HG03575 (cell line): ENCODE measurements at regions not wholly inside any gene's neighbourhood (a gene's known extent, or its start where the extent isn't known, plus 50 kb on each side); places are given as distances from the start of the nearest gene placed in this dataset.

Source experiments
- ATAC-seq: cut with Tn5 transposase; IDR thresholded peaks from one replicate; pipeline ENCODE4 v1.9.1; 2021; ENCODE audit not compliant: unreplicated experiment, insufficient number of reproducible peaks, low FRiP score; ENCODE audit errors: extremely low read depth

DNA sequence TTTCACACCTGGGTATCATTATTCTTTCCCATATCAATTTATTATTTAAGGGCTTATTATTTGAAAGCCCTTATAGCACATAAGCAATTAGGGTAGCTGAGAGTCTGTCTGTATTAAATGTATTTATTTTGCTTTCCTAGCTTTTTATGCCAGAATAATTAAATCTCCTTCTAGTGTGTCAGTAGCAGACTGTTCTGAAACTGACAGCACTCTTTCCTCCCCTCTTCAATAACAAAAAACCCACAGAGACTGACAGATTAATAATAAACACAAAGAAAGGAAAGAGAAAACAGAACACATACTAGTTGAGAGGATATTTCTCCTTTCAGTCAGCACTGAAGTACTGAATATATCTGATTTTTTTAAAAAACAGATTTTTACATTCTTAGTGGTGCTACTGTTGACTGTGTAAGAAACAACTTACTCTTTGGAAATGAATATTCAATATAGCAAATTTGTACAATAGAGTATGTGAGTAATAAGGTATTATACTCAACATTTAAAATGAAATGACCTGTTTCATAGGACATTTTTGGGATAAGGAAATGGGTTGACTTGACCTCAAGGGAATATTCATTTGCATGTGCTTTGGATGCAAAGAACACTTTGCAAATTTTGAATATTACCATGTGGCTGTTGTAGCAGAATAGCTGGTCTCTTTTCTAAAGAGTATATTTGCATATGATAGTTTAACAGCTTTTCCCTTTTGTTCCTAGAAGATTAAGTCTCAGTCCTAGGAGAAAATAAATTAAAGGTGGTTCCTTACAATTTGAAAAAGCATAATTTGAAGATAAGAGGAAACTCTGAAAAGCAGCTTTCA, 208.3 kb downstream of the SPATA31D1 start:
- ATAC-seq: no peak

DNA sequence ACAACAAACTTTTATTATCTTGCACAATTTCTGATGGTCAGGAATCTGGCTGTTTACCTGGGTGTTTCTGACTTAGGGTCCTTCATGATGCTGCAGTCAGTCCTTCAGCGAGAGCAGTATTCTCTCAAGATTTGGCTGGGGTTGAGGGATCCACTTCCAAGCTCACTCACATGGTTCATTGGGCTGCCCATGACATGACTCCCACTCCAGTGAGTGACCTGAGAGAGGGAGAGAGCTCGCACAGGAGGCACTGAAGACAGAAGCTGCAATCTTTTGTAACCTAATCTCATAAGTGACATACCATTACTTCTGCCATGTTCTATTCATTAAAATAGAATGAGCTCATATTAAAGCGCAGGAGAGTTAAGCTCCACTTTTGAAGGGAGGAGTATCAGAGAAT, 212.6 kb downstream of the SPATA31D1 start:
- no peak for ATAC-seq

DNA sequence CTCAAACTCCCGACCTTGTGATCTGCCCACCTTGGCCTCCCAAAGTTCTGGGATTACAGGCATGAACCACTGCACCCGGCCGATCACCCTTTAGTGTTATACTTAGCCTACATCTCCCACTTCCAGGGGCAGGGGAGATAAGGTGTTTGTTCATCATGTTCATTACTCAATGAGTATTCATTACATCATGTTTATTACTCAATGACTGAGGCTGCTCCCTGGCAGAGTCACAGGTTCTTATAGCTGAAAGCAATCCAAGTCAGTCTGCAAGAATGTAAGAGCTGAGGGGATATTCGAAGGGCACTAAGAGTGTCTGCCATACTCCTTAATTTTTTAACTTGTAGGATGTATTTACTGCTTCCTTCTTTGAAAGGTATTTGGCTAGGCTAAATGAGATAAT, 214.2 kb downstream of the SPATA31D1 start:
- no peak for ATAC-seq

DNA sequence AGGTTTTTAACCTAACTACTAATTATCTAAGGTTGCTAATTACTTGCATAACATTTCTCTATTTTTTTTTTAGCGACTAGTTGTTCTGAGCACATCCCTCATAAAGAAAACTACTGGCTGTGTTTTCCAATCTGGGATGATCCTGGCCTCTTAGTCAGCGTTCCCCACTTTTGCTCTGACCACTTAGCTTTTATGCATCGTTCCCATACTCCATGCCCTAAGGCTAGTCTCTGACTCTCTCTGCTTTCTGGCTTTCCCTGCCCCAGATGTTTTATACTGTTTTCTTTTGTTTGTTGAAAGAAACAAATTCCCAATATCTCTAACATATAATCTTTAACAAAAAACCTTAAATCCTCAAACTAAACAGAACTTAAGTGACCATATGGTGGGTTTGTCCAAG, 217.9 kb downstream of the SPATA31D1 start:
- no peak for ATAC-seq

DNA sequence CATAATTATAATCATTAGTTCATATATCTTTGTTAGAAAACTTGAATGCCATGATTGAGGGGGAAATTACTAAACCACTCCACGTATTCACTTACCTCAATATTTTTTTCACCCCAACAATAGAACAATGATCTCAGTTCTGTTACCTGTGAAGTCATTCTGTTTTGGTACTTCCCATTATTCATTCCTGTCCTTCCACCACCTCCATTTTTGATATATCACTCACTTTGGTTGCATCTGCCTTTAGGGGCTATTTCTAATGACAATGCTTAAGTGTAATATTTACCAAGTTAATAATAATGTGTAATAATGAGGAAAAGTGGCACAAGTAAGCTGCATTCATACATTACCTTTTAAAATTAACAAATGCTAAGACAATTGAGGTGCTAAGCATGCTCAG, 218.4 kb downstream of the SPATA31D1 start:
- no peak for ATAC-seq

DNA sequence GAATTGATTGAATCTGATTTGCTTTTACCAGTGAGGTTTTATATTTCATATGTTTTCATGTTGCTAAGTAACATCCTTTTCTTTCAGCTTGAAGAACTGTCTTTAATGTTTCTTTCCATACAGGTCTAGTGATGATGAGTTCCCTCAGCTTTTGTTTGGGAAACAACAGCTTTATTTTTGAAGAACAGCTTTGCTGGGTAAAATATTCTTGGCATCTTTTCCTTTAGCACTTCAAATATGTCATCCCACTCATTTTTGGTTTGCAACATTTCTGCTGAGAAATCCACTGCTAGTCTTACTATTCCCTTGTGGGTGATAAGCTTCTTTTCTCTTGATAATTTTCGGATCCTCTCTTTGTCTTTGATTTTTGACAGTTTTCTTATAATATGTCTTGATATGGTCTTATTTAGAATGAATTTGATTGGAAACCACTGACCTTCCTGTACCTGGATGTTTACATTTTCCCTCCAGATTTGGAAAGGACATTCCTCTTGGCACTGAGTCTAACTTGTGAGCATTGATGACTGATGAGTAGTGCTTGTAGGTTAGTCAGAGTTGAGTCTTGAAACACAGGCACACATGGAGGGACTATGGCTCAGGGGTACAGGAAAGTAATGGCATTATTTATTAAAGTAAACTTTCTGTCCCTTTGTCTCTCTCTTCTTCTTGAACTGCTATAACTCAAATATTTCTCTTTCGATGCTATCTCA, 220.3 kb downstream of the SPATA31D1 start:
- no peak for ATAC-seq

DNA sequence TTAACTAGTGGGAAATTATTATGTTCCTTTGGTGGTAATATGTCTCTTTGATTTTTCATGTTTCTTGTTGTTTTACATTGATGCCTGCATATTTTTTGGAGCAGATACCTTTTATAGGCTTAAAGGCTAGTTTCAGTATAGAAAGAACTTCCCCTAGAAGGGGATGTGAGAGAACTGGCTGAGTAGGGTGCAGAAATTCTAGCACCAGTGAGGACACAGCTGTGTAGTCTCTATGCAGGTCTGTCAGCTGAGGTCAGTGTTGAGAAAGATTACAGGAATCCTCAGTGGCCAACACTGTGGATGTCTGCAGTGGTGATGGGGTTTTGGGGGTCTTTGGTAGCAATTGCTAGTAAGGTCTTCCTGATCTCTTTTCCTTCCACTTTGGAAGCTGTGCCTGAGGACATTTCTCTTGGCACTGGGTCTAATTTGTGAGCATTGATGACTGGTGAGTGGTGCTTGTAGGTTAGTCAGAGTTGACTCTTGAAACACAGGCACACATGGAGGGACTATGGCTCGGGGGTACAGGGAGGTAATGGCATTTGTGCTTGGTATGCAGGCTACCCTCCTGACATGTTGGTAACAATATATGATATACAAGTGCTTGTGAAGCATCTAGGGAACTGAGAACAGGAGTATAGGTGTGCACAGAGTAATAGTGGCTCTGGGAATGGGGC, 221.4 kb downstream of the SPATA31D1 start:
- ATAC-seq: no peak

DNA sequence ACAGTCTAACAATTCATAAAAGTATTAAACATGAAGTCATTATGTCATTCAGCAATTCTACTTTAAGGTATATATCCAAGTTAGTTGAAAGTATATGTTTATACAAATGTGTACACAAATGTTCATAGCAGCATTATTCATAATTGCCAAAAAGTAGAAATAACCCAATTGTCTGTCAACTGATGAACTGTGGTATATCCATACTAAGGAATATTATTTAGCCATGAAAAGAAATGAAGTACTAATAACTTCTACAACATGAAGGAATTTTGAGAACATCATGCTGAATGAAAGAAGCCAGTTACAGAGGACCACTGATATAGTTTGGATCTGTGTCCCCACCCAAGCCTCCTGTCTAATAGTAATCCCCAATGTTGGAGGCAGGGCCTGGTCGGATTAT, 224.3 kb downstream of the SPATA31D1 start:
- ATAC-seq: no peak

DNA sequence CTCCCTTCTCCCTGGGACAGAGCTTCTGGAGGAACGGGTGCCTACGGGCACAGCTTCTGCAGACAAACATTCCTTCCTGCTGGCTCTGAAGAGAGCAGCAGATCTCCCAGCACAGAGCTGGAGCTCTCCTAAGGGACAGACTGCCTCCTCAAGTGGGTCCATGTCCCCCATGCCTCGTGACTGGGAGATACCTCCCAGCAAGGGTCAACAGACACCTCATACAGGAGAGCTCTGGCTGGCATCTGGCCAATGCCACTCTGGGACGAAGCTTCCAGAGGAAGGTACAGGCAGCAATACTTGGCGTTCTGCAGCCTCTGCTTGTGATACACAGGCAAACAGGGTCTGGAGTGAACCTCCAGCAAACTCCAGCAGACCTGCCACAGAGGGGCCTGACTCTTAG, 227.9 kb downstream of the SPATA31D1 start:
- ATAC-seq: no peak

DNA sequence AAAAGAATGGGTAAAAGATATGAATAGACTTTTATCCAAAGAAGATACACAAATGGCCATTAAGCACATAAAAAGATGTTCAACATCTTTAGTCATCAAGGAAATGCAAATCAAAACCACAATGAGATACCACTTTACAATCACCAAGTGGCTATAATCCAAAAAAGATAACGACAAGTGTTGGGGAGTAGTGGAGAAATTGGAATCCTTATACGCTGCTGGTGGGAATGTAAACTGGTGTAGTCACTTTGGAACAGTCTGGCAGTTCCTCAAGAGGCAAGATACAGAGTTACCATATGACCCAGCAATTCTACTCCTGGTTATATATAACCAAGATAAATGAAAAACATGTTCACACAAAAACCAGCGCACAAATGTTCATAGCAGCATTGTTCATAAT, 234.9 kb downstream of the SPATA31D1 start:
- ATAC-seq: no peak

DNA sequence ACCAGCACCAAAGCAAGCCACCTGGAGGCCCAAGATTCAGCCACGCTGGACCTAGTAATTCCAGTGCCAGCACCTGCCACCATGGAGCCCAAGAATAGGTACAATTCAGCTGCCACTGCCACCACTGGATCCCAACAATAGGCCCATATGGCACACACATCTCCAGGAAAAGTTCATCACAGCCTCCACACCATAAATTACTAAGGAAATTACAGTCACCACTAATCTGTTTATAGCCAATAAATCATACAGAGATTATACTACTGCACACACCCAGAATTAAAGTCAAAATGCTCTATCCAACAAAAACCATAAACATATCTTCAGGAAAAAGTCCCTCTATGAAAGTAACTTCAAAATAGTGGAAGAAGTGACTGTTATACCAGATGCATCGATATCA, 242.8 kb downstream of the SPATA31D1 start:
- ATAC-seq: no peak

DNA sequence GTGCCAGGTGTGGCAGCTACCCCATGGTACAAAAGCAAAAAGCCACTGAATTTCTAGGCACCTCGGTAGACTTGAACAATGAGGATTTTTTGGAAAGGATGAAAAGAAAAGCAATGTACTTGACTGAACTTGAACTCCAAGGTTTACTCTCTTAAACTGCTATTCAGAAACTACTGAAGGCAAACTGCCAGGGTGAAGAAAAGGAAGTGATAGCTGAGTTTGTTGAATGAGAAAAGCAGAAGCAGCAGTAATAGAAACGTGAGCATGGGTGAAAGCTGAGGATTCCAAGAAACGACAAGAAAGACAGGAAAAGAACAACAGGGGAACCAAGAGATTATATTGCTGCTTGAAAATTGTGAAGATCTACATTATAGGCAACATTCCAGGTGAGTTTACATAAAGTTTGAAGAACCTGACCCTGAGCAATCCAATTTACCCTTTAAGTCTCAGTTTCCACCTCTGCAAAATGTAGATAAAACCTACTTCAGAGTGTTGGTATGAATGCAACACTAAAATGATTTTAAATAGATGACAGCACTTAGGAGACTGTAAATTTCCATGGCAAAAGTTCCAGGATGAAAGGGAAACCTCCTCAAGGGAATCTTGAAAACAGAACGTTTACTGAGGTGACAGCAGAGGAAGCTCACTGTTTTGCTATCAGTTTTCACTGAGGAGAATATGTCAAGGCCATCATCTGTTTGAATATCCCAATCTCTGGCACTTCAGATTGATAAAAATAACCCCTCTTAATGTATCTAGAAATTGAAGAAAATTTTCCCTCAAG, 245.8 kb downstream of the SPATA31D1 start:
- ATAC-seq: no peak

DNA sequence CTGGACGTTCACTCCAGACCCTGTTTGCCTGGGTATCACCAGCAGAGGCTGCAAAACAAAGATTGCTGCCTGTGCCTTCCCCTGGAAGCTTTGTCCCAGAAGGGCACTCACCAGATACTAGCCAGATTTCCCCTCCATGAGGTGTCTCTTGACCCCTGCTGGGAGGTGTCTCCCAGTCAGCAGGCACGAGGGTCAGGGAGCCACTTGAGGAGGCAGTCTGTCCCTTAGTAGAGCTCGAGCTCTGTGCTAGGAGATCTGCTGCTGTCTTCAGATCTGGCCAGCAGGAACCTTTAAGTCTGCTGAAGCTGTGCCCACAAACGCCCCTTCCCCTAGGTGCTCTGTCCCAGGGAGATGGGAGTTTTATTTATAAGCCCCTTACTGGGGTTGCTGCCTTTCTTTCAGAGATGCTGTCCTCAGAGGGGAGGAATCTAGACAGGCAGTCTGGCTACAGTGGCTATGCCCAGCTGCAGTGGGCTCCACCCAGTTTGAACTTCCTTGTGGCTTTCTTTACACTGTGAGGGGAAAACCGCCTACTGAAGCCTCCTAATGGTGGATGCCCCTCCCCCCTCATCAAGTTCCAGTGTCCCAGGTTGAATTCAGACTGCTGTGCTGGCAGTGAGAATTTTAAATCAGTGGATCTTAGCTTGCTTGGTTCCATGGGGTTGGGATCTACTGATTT, 253.9 kb downstream of the SPATA31D1 start:
- no peak for ATAC-seq

DNA sequence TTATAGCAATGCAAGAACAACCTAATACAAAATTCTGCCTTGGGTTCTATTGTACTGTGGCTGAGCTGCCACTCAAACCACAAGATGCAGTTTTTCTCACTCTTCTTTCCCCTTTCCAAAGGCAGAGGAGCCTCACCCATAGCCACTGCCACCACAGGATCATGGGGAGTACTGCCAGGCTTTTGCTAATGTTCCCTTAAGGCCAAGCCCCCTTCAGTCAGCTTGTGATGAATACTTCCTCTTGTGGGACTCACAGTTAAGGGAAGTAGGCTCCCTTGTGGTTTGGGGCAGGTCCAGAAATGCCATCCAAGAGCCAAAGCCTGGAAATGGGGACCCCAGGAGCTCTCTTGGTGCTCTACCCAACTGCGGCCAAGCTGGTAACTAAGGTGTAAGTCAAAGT, 258.7 kb downstream of the SPATA31D1 start:
- no peak for ATAC-seq

DNA sequence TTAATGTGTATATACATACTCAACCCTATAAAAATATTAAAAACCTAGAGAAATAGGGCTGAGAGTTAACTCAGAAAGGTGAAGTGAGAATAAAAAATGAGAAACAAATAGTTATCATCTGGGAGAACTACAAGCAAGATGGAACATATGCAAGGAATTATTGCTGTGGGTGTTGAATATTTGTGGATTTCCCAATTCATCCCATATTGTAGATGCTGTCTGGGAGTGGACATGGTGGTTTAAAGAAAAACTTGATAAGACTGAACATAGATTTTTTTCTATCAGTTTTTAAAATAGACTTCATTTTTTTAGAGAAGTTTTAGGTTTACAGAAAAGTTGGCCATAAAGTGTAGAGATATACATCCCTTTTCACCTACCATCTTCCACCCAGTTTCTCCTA, 263.5 kb downstream of the SPATA31D1 start:
- no peak for ATAC-seq

DNA sequence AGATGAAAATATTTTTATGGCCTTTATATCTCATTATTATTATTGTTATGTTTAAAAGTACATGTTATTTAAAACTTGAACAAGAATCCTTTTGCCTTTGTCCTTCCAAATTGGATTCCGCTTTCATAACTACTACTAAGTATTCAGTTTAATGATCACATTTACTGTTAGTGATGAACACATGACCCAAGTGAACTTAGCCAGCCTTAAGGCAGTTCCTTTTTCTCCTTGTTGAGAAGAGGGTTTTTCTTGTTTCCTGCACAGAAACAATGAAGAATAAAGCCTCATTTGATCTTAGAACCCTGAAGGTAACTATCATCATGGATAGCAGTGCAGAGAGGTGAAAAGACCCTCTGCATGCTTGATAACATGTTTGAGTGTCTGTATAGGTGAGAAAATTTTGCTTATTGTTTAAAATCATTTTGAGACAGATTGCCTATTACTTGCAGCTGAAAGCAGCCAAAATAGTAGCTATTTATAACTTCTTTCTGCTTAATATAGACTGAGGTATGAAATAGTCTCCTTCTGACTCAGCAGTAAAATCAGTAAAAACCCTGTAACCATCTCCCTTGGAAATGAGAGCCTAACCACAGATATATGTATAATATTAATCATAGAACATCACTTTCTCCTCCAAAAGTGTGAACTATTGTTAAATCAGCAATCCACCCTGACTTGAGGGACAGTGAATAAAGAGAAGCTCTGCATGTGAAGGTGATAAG, 266.2 kb downstream of the SPATA31D1 start:
- ATAC-seq: no peak

DNA sequence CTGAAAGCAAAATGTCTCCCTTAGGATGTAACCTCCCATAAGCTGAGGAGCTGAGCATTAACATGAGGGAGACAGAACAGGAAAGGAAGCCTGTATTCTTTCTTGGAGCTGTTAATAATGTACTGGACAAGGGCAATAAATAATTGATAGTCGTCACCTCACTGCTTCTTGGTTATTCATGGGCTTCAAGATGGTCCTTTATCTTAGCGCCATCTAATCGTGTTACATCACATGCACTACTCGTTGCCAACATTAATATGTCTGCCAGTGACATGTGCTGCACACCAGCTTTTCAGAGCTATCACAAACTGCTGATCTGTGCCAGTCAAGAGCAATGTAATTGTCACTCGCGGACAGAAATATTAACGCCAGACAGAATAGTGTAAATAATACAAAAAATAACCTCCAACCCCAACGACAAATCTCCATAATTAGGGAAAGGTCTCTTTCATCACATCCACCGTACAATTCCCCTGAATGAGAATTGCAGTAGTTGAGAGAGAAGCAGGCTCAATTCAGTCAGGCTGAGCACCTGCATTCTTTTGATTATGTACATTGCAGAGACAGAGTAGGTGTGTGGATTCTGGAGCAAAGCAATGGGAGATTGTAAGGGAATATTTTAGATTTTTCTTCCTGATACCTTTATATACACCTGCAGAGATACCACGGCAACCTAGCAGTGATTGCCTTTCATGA, 267.1 kb downstream of the SPATA31D1 start:
- ATAC-seq: no peak

DNA sequence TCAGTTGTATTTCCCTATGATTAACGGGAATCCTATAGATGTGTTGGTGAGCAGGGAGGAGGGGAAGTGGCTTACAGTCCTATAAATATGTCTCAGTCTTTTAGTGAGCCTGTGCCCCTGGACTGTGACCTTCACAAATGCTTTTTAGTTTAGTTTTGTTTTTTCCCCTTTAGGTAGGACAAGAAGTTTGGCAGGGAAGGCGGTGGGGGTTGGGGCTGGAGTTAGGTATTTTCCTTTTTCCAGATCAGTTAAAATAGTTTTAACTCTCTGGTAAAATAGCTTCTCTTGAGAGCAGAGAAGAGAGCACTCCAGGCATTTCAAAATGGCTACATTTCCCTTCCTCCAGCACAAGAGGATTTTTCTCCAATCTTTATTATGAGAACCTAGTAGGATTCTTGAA, 272.1 kb downstream of the SPATA31D1 start:
- no peak for ATAC-seq
